IgD-negative memory B cell (primary cell): ENCODE measurements at regions not wholly inside any gene's neighbourhood (a gene's known extent, or its start where the extent isn't known, plus 50 kb on each side); places are given as distances from the start of the nearest gene placed in this dataset.

Experiments used
- H3K27ac Mint-ChIP-seq, 3 donors: one replicate each; pipeline ENCODE4 v1.8.0; 2020 to 2022; ENCODE audit warnings: mild to moderate bottlenecking in 3 of 3, mixed read lengths in 3 of 3, moderate library complexity in 1 of 3
- H3K27me3 Mint-ChIP-seq: one replicate; pipeline ENCODE4 v1.8.0; 2021; ENCODE audit warnings: mixed read lengths
- H3K36me3 Mint-ChIP-seq: one replicate; pipeline ENCODE4 v1.8.0; 2020; ENCODE audit warnings: mild to moderate bottlenecking, mixed read lengths
- H3K4me1 Mint-ChIP-seq, 3 donors: one replicate each; pipeline ENCODE4 v1.8.0; 2020 to 2022; ENCODE audit warnings: mixed read lengths in 3 of 3, mild to moderate bottlenecking in 1 of 3
- H3K4me3 Mint-ChIP-seq, 4 donors: one replicate each; pipeline ENCODE4 v1.8.0; 2020 to 2022; ENCODE audit warnings: mild to moderate bottlenecking in 4 of 4, mixed read lengths in 4 of 4, moderate library complexity in 3 of 4
- H3K9me3 Mint-ChIP-seq, 3 donors: one replicate each; pipeline ENCODE4 v1.8.0; 2020 to 2021; ENCODE audit warnings: mixed read lengths in 3 of 3, mild to moderate bottlenecking in 1 of 3

DNA sequence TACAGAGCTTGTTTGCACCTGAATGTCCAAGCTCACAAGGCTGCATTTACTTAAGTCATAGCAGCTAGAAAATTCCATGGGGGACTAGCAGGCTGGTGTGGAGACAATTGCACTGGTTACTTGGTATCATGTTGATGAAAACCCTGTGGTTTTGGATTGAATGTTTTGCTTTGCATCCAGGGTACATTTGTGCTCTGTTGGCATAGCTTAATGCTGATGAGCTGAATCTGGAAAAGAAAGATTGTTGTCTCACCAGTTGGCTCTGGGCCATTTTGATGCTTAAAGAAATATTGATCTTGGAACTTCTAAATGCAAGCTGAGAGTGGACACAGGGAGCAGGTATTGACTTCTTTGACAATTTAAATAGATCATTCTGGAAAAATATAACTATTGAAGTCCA, 122.5 kb upstream of the MBL2 start:
- H3K27ac Mint-ChIP-seq, result peak overlapping the region in 1 of 3 donors; percentile 24
- no peak overlapping the region for H3K4me3 Mint-ChIP-seq
- H3K36me3 Mint-ChIP-seq, result no peaks in the 10 kb centered on the region
- H3K27me3 Mint-ChIP-seq, result no peaks in the 10 kb centered on the region
- no peaks in the 10 kb centered on the region for H3K4me1 Mint-ChIP-seq
- H3K9me3 Mint-ChIP-seq, result no peaks in the 10 kb centered on the region

DNA sequence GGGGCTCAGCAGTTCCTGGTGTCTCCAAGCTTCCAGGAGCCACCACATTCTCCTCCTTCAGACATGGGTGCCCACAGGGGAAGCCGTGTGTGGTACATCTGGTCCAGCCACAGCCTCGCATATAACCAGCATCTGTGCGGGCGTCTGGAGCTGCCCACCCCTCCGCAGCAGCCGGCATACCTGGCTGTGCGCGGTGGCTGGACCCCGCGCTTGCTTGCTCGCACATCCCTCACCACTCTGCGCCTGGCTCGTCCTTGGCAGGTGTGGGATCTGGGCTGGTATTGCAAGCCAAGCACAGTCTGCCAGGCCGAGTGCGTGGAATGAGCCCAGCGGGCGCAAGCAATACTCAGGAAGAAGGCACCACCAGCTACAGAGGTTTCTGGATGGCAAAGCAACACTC, 117.7 kb upstream of the MBL2 start:
- Mint-ChIP-seq H3K4me1 (no peaks in the 10 kb centered on the region), H3K27me3 (no peaks in the 10 kb centered on the region), H3K36me3 (no peaks in the 10 kb centered on the region), H3K27ac (no peak overlapping the region), H3K4me3 (no peak overlapping the region), H3K9me3 (no peaks in the 10 kb centered on the region)

DNA sequence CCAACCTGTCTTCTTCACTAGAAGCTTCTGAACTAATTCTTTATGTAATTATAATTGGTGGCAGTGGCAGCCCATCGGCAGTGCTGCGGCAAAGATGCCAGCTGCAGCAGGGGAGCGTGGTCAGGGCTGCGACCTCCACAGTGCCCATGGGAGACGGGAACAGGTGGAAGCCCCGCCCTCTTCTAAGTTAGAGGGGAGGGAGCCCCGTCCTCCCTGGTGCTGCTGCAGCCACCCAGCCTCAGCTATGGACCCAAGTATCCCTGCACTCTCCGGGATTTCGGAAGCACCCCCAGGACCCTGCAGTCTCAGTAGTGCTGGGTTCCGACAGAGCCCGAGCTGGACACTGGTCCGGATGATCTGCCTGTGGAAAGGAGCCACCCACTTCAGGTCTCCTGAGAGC, 117.0 kb upstream of the MBL2 start:
- Mint-ChIP-seq H3K27ac (no peak overlapping the region), H3K9me3 (no peaks in the 10 kb centered on the region), H3K4me1 (no peaks in the 10 kb centered on the region), H3K36me3 (no peaks in the 10 kb centered on the region), H3K27me3 (no peaks in the 10 kb centered on the region), H3K4me3 (no peak overlapping the region)

DNA sequence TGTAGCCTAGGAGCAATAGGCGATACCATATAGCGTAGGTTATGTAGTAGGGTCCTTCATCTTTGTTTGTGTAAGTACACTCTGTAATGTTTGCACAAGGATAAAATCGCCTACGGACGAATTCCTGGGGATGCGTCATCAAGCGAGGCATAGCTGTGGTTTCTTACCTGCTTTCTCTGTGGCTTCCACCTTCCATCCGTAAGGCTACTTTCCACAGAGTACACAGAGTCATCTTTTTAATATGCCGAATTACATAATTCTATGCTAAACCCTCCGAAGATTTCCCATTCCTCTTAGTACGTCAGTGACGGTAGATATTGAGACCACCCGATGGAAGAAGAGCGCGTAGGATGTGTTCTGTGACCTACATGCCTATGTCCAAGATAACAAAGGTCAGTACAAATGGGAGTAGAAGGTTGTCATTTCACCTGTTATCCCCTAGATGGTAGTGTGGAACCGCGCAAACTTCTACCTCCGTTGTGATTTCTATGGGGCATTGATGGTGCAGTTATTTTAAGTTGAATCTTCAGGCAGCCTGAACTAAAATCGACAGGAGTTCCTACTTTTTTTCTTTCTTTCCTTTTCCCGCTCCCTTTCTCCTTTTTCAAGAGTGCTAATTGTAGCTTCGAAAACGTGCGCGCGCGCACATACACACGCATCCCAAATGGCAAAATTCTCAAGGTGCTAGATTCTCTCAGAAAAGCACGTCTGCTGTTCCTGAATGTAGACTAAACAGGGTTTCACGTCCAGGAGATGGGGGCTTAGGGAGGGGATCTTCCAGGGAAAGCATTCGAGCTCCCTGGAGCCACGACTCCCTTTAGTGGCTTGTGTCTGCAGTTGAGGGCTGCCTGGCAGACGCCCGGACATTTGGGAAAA, 111.7 kb upstream of the MBL2 start:
- Mint-ChIP-seq H3K4me1 (no peaks in the 10 kb centered on the region), H3K4me3 (no peak overlapping the region), H3K27me3 (no peaks in the 10 kb centered on the region), H3K27ac (no peak overlapping the region), H3K36me3 (no peaks in the 10 kb centered on the region), H3K9me3 (no peaks in the 10 kb centered on the region)

DNA sequence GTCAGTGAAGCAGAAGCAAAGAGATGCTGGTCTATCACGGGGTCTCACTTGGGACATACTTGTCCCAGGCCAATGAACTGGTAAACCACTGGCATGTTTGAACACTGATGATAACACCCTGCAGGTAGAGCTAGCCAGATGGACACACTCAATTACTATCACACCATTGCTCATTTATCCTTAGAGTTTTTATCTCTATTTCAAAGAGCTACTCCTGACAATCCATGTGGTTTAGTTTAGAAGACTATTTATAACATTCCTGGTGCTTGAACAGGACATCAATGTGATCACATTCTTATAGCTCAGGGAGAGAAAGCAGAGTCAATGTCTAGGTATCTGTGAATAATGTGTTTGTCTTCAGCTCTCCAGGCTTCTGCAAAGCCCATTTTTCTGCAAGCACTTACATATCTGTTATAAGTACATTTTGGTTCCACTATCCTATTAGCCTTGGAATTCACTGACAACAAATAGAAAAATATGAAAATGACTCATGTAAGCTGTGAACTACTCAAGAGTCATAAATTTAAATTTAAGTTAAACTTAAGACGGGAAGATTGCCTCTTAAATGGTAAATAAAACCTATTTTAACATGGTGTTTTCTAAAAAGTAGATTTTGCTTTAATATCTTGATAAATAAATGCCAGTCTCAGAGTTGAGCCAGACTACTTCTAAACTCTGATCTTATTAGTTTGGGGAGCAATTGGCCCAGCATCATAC, 106.7 kb upstream of the MBL2 start:
- Mint-ChIP-seq H3K4me3 (no peak overlapping the region), H3K9me3 (no peaks in the 10 kb centered on the region), H3K27me3 (no peaks in the 10 kb centered on the region), H3K36me3 (no peaks in the 10 kb centered on the region), H3K27ac (no peak overlapping the region), H3K4me1 (no peaks in the 10 kb centered on the region)

DNA sequence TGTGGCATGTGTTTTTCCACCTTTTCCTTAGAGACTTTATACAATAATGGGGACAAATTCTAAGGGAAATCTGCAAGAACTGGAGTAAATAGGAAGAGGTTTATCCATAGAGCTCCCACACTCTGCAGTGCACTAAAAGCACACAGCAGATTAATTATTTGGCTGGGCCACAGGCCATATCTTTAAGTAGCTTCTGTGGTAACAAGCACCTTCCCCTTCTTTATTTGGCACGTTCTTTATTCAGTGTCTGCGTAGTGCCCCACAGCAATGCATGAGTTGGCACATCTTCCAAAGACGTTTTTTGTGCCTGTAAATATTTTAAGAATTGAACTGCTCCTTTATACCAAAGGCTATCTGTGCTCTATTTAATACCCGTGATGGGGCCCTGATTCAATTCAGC, 104.9 kb upstream of the MBL2 start:
- no peaks in the 10 kb centered on the region for H3K9me3 Mint-ChIP-seq
- H3K27me3 Mint-ChIP-seq, result no peaks in the 10 kb centered on the region
- no peaks in the 10 kb centered on the region for H3K4me1 Mint-ChIP-seq
- no peak overlapping the region for H3K27ac Mint-ChIP-seq
- no peak overlapping the region for H3K4me3 Mint-ChIP-seq
- H3K36me3 Mint-ChIP-seq, result no peaks in the 10 kb centered on the region

DNA sequence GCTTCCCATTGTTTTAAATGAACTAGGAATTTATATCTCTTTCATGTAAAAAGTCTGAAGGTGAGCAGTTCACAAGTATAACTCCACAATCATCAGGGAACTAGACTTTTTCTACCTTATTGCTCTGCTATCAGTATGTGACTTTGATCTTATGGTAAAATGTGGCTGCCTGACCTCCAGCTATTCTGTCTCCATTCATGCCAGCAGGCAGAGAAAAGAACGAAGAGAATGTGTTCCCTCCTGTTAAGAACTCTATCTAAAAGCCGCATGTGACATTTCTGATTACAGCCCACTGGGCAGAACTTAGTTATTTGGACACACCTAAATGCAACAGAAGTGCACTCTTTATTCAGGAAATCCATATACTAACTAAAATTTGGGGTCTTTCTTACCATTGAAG, 102.8 kb upstream of the MBL2 start:
- Mint-ChIP-seq H3K9me3 (no peaks in the 10 kb centered on the region), H3K27me3 (no peaks in the 10 kb centered on the region), H3K27ac (no peak overlapping the region), H3K4me3 (no peak overlapping the region), H3K36me3 (no peaks in the 10 kb centered on the region), H3K4me1 (no peaks in the 10 kb centered on the region)

DNA sequence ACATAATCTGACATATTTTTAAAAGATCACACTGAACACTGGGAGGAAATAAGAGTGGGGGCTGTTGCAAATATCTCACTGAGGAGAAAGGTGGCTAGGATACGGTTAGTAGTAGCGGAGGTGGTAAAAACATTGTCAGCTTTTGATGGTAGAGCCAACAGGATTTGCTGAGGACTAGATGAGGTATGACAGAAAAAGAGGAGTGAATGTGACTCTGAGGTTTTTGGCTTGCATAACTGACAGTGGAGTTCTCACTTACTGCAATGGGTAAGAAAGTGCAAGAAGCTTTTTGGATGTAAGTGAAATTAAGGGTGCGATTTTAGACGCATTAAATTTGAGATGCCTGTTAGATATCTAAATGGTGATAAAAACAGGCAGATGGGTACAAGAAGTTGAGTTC, 102.0 kb upstream of the MBL2 start:
- Mint-ChIP-seq H3K9me3 (peaks cover 0 to 5% (median 1%) of the 10 kb centered on the region in 3 donors), H3K36me3 (no peaks in the 10 kb centered on the region), H3K27ac (no peak overlapping the region), H3K4me1 (no peaks in the 10 kb centered on the region), H3K4me3 (no peak overlapping the region), H3K27me3 (no peaks in the 10 kb centered on the region)

DNA sequence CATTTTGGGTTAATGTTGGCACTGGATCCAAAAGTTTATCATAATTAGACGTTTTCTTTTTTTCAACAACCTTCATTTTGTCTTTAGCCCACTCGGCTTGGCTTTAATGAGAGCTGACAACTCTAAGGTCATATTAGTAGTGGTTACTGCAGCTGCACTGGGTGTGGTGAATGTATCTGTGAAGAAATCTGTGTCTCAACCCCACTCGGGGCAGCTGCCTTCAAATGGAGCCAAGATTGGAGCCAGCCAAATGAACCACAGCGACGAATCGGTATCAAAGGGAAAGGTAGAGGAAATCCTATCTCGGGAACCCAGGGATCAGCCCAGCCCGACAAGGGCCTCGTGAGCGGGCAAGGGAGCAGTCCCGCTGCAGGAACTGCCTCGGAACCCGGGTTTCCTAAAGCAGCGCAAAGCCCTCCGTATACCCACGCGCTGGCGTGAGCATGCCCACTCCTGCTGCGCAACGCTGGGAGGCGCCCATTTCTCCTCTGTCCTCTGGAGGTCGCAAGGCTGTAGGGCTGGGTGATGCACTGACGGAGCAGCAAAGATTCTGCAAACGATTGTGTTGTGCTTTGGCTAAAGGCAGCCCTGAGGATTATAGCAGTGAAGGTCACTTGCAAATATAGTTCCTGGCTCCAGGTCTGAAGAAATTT, 98.7 kb upstream of the MBL2 start:
- H3K27me3 Mint-ChIP-seq, result no peaks in the 10 kb centered on the region
- no peak overlapping the region for H3K4me3 Mint-ChIP-seq
- H3K27ac Mint-ChIP-seq, result no peak overlapping the region
- H3K36me3 Mint-ChIP-seq, result no peaks in the 10 kb centered on the region
- H3K9me3 Mint-ChIP-seq, result peaks cover 1 to 7% (median 1%) of the 10 kb centered on the region in 3 donors
- H3K4me1 Mint-ChIP-seq, result no peaks in the 10 kb centered on the region

DNA sequence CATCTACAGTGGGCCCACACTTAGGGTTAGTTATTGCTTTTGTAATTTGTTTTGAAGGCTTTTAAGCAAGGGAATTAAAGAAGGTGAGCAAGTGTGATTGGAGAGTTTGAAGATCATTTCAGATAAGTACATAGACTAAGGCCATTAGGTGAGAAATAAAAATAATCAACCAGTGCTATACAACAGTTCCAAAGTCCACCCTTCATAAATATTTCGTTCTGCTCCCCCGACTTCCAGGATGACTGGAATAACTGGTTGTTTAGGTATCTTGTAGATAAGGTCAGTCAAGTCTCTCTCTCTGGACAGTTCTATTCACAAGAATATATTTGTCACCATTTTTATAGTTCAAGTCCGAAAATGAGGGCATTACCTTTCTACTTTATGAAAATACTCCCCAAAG, 98.0 kb upstream of the MBL2 start:
- Mint-ChIP-seq H3K4me3 (no peak overlapping the region), H3K4me1 (no peaks in the 10 kb centered on the region), H3K27me3 (no peaks in the 10 kb centered on the region), H3K9me3 (peaks cover 1 to 10% (median 1%) of the 10 kb centered on the region in 3 donors), H3K36me3 (no peaks in the 10 kb centered on the region), H3K27ac (no peak overlapping the region)

DNA sequence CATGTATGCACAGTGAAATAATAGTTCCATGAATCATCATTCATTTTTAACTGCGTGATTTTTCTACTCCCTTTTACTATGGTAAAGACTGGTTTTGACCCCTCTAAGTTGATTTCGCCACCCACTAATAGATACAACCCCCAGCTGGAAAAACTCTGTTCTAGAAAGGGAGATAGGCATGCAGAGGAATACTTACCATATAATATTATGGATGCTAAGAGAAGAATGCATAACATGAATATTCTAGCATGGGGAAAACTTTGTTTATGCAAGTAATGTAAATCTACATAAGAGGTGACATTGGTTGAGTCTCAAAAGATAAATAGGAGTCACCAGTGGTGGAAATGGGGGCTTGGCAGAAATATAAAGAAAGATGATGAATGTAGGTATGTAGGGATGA, 97.3 kb upstream of the MBL2 start:
- no peaks in the 10 kb centered on the region for H3K4me1 Mint-ChIP-seq
- H3K36me3 Mint-ChIP-seq, result no peaks in the 10 kb centered on the region
- H3K9me3 Mint-ChIP-seq, result peaks cover 1 to 10% (median 1%) of the 10 kb centered on the region in 3 donors
- H3K27ac Mint-ChIP-seq, result no peak overlapping the region
- H3K27me3 Mint-ChIP-seq, result no peaks in the 10 kb centered on the region
- no peak overlapping the region for H3K4me3 Mint-ChIP-seq

DNA sequence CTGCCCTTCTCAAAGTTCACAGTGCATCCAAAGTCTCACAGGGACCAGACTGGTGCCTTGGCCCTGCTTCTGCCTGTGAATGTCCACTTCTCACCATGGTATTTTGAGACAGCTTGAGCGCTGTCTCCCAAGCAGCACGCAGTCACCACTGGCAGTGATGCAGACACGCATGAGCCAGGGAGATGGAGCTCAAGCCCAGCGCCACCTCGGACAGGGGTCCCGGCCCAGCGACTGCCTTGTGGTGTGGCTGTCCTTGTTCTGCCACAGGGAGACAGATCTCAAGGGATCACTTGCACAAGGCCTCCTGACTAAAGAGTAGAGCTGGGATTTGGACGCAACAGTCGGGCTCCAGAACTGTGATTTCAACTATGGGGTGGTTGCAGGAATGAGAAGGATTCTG, 92.6 kb upstream of the MBL2 start:
- no peak overlapping the region for H3K4me3 Mint-ChIP-seq
- no peaks in the 10 kb centered on the region for H3K4me1 Mint-ChIP-seq
- H3K27me3 Mint-ChIP-seq, result no peaks in the 10 kb centered on the region
- peaks cover 1 to 10% (median 1%) of the 10 kb centered on the region in 3 donors for H3K9me3 Mint-ChIP-seq
- H3K27ac Mint-ChIP-seq, result no peak overlapping the region
- H3K36me3 Mint-ChIP-seq, result no peaks in the 10 kb centered on the region

DNA sequence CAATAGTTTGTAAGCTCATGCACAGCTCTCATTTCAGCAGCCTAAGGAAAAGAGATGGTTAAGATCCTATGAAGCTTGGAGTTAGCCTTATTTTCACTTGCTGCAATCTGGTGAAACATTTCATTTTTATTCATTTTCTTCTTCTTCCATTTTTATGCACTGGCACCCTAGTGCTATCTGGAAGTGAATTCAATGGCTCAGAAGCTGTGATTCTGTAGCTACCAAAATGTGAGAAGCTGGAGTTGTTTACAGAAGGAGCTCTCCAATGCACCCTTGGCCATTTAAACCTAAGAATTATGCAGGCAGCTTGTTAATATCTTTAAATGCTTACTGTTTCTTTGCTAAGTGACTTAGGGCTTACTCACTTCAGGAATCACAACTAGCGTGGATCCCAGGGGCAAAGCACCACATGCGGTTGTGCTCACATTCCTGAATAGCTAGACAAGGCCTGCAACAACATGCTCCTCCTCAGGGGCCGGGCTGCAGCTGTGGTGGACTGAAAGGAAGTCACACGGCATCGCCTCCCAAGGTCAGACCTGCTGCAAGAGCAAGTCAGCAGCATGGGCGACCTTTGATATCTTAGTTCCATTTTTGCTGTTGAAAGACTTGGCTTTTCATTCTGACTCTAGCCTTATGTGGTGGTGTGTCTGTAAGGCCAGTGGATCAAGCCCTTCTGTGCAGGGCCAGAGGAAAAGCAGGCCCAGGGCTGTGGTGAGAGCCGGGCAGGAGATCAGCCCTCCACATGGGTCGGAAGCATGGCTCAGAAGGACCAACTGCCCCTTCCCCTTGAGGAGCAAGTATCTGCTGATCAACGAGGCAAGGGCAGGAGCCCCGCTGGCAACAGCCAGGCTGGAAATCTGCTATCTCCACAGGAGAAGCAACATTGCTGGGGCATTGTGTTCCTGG, 91.9 kb upstream of the MBL2 start:
- no peak overlapping the region for H3K27ac Mint-ChIP-seq
- peaks cover 0 to 4% (median 1%) of the 10 kb centered on the region in 3 donors for H3K9me3 Mint-ChIP-seq
- H3K4me3 Mint-ChIP-seq, result no peak overlapping the region
- no peaks in the 10 kb centered on the region for H3K36me3 Mint-ChIP-seq
- no peaks in the 10 kb centered on the region for H3K4me1 Mint-ChIP-seq
- H3K27me3 Mint-ChIP-seq, result no peaks in the 10 kb centered on the region

DNA sequence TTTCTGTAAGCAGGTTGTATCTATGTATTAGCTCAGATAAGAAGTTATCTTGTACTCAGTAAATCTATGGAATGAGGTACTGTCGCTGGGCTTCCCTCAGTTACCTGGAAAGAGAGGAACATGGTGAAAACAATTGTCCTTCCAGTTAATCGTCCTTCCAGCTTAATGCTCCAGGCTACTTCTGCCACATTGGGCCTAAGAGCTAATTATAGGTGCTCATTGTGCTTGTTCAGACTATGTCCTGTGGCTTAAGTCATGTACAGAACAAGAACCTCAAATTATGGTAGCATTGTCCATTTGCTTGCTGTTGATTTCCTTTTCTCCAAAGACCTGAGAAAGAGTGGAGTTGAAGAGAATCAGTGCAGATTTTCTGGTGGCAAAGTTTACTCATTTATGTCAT, 86.1 kb upstream of the MBL2 start:
- H3K27ac Mint-ChIP-seq, result no peak overlapping the region
- no peaks in the 10 kb centered on the region for H3K27me3 Mint-ChIP-seq
- H3K4me1 Mint-ChIP-seq, result no peaks in the 10 kb centered on the region
- no peak overlapping the region for H3K4me3 Mint-ChIP-seq
- H3K9me3 Mint-ChIP-seq, result peaks cover 0 to 3% (median 0%) of the 10 kb centered on the region in 3 donors
- H3K36me3 Mint-ChIP-seq, result no peaks in the 10 kb centered on the region
